ENCODE measurements at regions not wholly inside any gene's neighbourhood (a gene's known extent, or its start where the extent isn't known, plus 50 kb on each side); places are given as distances from the start of the nearest gene placed in this dataset.

DNA sequence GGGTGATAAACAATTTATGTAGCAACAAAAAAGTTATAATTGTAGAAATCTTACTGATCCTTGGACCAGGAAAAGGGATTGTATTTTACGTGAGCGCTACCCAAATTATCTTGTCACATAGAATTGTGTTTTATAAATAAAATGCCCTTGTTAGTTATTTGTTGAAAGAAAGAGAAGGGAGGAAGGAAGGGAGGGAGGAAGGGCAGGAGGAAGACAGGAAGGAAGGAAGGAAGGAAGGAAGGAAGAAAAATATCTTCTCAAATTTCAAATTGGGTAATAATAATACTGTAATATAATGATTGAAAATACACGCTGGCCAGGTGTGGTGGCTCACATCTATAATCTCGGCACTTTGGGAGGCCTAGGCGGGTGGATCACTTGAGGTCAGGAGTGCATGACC lies 206.2 kb upstream of the TLL1 start:
- no peak for TF ChIP-seq FOXP2 (optimal IDR thresholded peaks at IDR 0.05; ENCODE audit: control extremely low read depth, extremely low read length, insufficient read depth)
- TF ChIP-seq EZH2 (IDR thresholded peaks at IDR 0.05) = no peak
- peak; percentile 59; the same call in 1 of the 2 replicates for TF ChIP-seq POLR2AphosphoS5 (IDR thresholded peaks at IDR 0.05; ENCODE audit: borderline replicate concordance, low read depth, low read length)
- DNase-seq (ENCODE audit: low read depth, low spot score) = no peak
- H3K9me3 ChIP-seq (ENCODE audit: low read depth, low read length) = no peaks in the 10 kb centered on the region
- H3K4me3 ChIP-seq = peak overlapping the region; percentile 8
- no peaks in the 10 kb centered on the region for H3K36me3 ChIP-seq (ENCODE audit: insufficient read depth, low read length)
- no peak overlapping the region for H3K9ac ChIP-seq (ENCODE audit: insufficient read length)
- H3K27ac ChIP-seq = peak overlapping the region; percentile 96

DNA sequence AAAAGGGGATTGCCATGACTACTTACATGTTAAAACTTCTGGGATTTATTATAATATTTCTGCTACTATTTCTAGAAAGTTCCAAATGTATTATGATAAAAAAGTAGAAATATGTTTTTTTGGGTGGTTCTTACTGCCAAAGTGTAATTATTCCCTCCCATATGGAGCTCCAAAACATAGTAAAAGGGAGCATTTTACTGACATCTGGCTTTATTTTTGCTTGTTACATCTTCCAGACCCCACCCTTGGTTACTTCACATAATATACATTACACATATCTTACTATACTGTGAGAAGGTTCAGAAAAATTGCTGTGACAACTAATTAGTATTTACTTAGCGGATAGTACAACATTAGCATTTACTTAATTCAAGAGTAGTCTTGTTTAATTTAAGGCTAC lies 205.1 kb upstream of the TLL1 start:
- Histone ChIP-seq H3K36me3 (ENCODE audit: insufficient read depth, low read length) (no peaks in the 10 kb centered on the region), H3K9me3 (ENCODE audit: low read depth, low read length) (no peaks in the 10 kb centered on the region), H3K27ac (peak overlapping the region; percentile 96), H3K9ac (ENCODE audit: insufficient read length) (peak overlapping the region; percentile 10), H3K4me3 (peak overlapping the region; percentile 48)
- no peak for TF ChIP-seq FOXP2 (optimal IDR thresholded peaks at IDR 0.05; ENCODE audit: control extremely low read depth, extremely low read length, insufficient read depth)
- no peak for TF ChIP-seq EZH2 (IDR thresholded peaks at IDR 0.05)
- no peak for TF ChIP-seq POLR2AphosphoS5 (IDR thresholded peaks at IDR 0.05; ENCODE audit: borderline replicate concordance, low read depth, low read length)
- no peak for DNase-seq (ENCODE audit: low read depth, low spot score)

DNA sequence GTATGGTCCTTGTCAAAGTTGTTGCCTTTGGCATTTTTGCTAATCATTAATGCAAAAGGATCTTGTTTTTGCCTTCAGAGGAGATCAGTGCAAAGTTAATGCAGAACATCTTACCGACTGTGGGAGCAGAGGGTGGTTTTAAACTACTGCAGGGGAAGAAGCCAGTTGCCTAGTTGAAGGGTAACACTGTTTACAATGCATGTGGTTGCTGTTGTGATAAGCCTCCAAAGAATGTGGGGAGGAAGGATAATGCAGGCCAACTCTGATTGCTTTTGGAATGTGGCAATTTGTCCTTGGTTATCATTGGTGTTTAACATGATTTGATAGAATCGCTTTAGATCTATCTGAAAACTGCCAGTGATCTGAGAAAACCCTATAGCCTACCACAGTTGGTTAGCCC lies 204.3 kb upstream of the TLL1 start:
- H3K36me3 ChIP-seq (ENCODE audit: insufficient read depth, low read length) = no peaks in the 10 kb centered on the region
- no peak for DNase-seq (ENCODE audit: low read depth, low spot score)
- TF ChIP-seq POLR2AphosphoS5 (IDR thresholded peaks at IDR 0.05; ENCODE audit: borderline replicate concordance, low read depth, low read length) = no peak; the same call in 1 of the 2 replicates
- TF ChIP-seq FOXP2 (optimal IDR thresholded peaks at IDR 0.05; ENCODE audit: control extremely low read depth, extremely low read length, insufficient read depth) = peak; percentile 99
- peak overlapping the region; percentile 10 for H3K9ac ChIP-seq (ENCODE audit: insufficient read length)
- H3K4me3 ChIP-seq = peak overlapping the region; percentile 48
- H3K9me3 ChIP-seq (ENCODE audit: low read depth, low read length) = no peaks in the 10 kb centered on the region
- H3K27ac ChIP-seq = peak overlapping the region; percentile 96

DNA sequence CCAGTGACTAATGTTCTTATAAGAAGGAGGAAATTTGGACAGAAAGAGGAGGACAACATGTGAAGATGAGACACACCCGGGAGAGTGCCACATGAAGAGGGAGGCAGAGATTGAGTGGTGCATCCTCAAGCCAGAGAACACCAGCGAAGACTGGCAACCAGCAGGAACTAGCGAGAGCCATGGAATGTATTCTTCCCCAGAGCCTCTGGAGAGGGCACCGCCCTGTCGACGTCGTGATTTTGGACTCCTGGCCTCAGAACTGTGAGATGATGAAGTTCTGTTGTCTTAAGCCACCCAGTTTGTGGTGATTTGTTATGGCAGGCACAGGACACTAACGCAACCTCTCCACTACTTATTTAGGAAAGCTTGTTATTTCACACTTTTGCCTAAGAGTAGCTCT lies 196.0 kb upstream of the TLL1 start:
- H3K9ac ChIP-seq (ENCODE audit: insufficient read length) = no peak overlapping the region
- TF ChIP-seq POLR2AphosphoS5 (IDR thresholded peaks at IDR 0.05; ENCODE audit: borderline replicate concordance, low read depth, low read length) (no peak), EZH2 (IDR thresholded peaks at IDR 0.05) (no peak), FOXP2 (optimal IDR thresholded peaks at IDR 0.05; ENCODE audit: control extremely low read depth, extremely low read length, insufficient read depth) (no peak)

DNA sequence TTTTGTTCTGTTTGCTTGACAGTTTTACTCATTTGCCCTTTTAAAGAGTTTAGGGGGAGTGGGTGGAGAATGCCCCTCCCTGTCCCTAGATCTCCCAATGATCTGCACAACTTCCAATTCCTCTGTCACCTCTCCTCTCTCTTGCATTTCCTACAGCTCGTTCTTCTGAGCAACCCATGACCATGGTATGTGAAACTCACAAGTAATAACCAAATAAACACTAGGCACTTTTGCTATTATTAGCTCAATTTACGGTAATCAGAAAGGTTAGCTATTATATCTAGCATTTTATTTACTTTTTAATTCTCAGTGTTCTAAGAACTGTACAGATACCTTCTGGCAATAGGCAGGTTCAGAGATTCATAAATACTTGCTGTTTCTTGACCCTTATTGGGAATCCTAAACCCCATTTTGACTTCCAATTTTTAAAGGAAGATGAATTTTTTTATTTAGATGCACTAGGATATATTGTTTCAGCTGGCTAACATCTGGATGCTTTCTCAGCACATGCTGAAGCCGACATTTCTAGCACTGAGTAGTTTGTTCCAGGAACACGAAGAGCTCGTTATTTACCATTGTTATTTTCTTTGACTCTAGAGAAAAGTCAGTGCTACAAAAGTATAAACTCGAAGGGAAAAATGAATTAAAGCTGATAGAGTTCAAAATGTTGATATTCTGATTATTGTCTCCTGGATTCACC lies 194.7 kb upstream of the TLL1 start:
- DNase-seq (ENCODE audit: low read depth, low spot score) = no peak
- H3K9ac ChIP-seq (ENCODE audit: insufficient read length) = no peak overlapping the region
- TF ChIP-seq FOXP2 (optimal IDR thresholded peaks at IDR 0.05; ENCODE audit: control extremely low read depth, extremely low read length, insufficient read depth) (no peak), POLR2AphosphoS5 (IDR thresholded peaks at IDR 0.05; ENCODE audit: borderline replicate concordance, low read depth, low read length) (no peak), EZH2 (IDR thresholded peaks at IDR 0.05) (no peak)
- no peak overlapping the region for H3K4me3 ChIP-seq
- no peaks in the 10 kb centered on the region for H3K36me3 ChIP-seq (ENCODE audit: insufficient read depth, low read length)
- no peak overlapping the region for H3K27ac ChIP-seq
- no peaks in the 10 kb centered on the region for H3K9me3 ChIP-seq (ENCODE audit: low read depth, low read length)

More for the DNA sequence above, 196.0 kb upstream of the TLL1 start:
- Histone ChIP-seq H3K36me3 (ENCODE audit: insufficient read depth, low read length) (no peaks in the 10 kb centered on the region), H3K4me3 (no peak overlapping the region), H3K27ac (no peak overlapping the region), H3K9me3 (ENCODE audit: low read depth, low read length) (no peaks in the 10 kb centered on the region)
- DNase-seq (ENCODE audit: low read depth, low spot score) = no peak

DNA sequence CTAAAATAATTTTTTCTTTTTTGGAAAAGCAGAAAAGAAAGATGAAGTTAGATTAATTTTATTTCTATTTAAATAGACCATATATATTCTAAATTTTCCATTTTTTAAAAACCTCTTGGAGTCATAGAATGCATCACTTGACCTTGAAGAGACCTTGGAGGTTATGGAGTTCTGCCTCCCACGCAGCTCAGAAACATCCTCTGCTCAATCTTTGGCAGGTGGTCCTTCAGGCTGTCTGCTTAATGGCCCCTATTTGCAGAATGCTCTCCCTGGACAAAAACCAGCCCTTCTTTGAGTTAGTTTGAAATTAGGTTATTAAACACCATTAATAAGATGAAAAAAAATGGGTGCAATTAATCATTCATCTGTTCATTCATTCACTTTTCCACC lies 194.1 kb upstream of the TLL1 start:
- H3K27ac ChIP-seq = no peak overlapping the region
- H3K9me3 ChIP-seq (ENCODE audit: low read depth, low read length) = no peaks in the 10 kb centered on the region
- H3K9ac ChIP-seq (ENCODE audit: insufficient read length) = no peak overlapping the region
- TF ChIP-seq FOXP2 (optimal IDR thresholded peaks at IDR 0.05; ENCODE audit: control extremely low read depth, extremely low read length, insufficient read depth) (no peak), EZH2 (IDR thresholded peaks at IDR 0.05) (no peak), POLR2AphosphoS5 (IDR thresholded peaks at IDR 0.05; ENCODE audit: borderline replicate concordance, low read depth, low read length) (no peak)
- DNase-seq (ENCODE audit: low read depth, low spot score) = no peak
- H3K4me3 ChIP-seq = no peak overlapping the region
- no peaks in the 10 kb centered on the region for H3K36me3 ChIP-seq (ENCODE audit: insufficient read depth, low read length)

DNA sequence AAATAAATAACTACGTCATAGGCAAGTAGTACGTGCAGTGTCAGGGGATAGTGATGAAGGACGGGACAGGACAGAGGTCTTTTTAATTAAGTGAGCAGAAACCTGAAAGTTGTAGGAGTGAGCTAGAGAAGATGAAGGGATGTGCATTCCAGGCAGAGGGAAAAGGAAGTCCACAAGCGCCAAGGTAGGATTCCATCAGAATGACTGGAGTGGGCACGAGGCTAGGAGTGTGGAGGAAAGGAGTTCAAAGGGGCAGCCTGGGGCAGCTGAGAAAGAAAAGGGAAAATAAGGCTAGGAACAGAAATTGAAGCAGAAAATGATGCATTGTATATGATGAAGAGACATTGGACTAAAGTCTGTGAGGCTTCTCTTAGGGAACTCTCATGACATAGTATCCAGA lies 192.2 kb upstream of the TLL1 start:
- Histone ChIP-seq H3K9me3 (ENCODE audit: low read depth, low read length) (no peaks in the 10 kb centered on the region), H3K4me3 (no peak overlapping the region), H3K9ac (ENCODE audit: insufficient read length) (no peak overlapping the region), H3K27ac (no peak overlapping the region), H3K36me3 (ENCODE audit: insufficient read depth, low read length) (no peaks in the 10 kb centered on the region)
- no peak for DNase-seq (ENCODE audit: low read depth, low spot score)
- TF ChIP-seq FOXP2 (optimal IDR thresholded peaks at IDR 0.05; ENCODE audit: control extremely low read depth, extremely low read length, insufficient read depth) (no peak), EZH2 (IDR thresholded peaks at IDR 0.05) (no peak), POLR2AphosphoS5 (IDR thresholded peaks at IDR 0.05; ENCODE audit: borderline replicate concordance, low read depth, low read length) (no peak)

DNA sequence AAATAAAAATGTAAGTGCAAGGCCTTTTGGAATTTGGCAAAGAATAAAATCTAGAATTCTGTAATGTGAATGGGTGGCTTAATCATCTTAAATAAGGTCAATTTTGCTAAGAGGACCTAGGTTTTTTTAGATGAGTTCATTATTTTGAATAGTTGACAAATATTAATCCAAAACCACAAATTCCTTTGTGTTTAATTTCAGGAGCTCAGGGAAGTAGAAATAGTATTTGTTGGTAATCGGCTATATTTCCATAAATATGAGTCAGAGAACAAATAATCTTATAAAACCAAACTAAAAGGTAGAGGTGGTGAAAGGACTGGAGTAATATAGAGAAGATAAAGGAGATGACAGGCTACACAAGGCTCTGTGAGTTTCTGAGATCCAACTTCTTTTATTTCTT lies 190.4 kb upstream of the TLL1 start:
- Histone ChIP-seq H3K36me3 (ENCODE audit: insufficient read depth, low read length) (no peaks in the 10 kb centered on the region), H3K27ac (no peak overlapping the region), H3K9ac (ENCODE audit: insufficient read length) (no peak overlapping the region), H3K9me3 (ENCODE audit: low read depth, low read length) (no peaks in the 10 kb centered on the region), H3K4me3 (no peak overlapping the region)
- no peak for TF ChIP-seq FOXP2 (optimal IDR thresholded peaks at IDR 0.05; ENCODE audit: control extremely low read depth, extremely low read length, insufficient read depth)
- no peak for TF ChIP-seq POLR2AphosphoS5 (IDR thresholded peaks at IDR 0.05; ENCODE audit: borderline replicate concordance, low read depth, low read length)
- TF ChIP-seq EZH2 (IDR thresholded peaks at IDR 0.05) = no peak
- DNase-seq (ENCODE audit: low read depth, low spot score) = no peak
